GM18499 (cell line): ENCODE measurements at regions not wholly inside any gene's neighbourhood (a gene's known extent, or its start where the extent isn't known, plus 50 kb on each side); places are given as distances from the start of the nearest gene placed in this dataset.

ENCODE experiments used
- ATAC-seq: cut with Tn5 transposase; IDR thresholded peaks from one replicate; pipeline ENCODE4 v1.9.1; 2021; ENCODE audit warnings: moderate number of reproducible peaks; ENCODE audit not compliant: insufficient read depth, unreplicated experiment

DNA sequence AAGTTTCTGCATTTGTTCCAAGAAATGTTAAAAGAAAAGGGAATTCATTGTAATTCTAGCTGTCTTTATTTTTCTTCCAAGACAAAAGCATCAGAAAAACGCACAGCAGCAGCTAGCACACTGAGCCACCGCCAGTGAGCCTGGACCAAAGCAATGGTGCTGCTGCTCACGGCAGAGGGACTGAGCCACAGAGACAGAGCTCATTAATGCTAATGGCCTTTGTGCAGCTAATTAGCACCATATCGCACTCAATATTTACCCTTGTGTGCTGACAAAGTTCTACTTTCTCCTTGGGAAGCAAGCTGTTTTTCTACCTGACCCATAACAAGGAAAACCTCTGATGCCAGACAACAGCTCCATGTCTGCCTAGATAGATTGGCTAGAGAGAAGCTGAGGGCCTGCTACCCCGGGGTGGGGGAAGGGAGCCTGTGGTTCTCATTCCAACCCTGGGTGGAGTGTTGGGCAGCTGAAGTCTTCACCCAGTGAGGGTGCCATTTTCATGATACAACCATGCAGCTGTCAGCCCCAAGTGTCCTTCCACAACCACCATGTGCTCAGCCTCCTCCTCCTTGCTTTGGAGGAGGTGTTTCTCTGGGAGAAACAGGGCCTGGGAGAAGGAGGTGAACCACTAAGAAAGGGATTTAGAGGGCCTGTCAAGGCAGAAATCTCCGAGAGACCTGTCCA is 131.1 kb upstream of the NCAM1 start:
- no peak for ATAC-seq

DNA sequence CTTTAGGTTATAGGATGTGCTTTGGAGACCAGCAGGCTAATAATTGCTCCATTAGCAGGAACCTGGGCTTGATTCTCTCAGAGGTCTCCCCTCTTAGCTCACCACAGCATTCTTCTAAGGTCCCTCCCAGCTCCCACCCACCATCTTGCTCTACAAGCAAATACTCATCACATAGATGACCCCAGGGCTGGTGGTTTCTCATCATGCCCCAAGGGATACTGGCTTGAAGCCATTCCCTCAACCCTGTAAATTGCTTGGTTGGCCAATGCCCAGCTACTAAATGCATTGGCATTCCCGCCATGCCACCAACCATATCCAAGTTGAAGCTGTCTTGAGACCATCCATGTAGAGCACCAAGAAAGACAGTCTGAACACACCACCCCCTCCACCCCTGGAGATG is 130.2 kb upstream of the NCAM1 start:
- ATAC-seq: no peak

DNA sequence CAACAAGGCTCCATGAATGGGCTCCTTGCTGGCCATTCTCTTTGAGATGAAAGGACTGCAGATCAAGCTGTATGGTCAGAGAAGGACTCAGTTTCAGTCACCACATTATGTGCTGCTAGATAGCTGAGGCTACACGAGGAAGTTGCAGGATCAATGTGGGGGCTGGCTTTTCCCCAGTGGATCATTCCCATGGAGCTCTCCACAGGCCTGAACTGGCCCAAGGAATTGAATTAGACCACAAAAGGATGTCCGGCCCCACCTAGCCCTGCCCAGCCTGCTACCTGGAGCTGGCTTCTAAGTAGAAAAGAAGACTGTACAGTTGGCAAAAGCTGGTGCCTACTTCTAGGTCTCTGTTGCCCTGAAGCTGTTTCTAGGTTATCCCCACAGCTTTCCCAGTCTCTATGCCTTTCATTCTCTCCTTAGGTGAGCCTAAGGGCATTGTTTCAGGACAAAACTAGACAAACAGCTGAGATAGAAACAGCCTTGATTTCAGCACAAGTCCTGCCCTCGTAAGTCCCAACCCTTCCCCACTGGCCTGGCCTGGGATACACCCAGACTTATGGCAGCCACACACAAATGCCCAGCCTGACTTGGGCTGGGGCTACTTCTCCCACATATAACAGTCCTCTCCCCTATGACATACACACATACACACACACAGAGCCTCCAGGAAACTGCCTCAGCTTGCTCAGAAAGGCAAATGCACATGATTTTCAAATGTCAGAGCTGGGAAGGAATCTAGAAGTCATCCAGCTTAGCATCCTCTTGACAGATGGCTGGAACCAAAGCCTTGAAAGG is 129.1 kb upstream of the NCAM1 start:
- no peak for ATAC-seq

DNA sequence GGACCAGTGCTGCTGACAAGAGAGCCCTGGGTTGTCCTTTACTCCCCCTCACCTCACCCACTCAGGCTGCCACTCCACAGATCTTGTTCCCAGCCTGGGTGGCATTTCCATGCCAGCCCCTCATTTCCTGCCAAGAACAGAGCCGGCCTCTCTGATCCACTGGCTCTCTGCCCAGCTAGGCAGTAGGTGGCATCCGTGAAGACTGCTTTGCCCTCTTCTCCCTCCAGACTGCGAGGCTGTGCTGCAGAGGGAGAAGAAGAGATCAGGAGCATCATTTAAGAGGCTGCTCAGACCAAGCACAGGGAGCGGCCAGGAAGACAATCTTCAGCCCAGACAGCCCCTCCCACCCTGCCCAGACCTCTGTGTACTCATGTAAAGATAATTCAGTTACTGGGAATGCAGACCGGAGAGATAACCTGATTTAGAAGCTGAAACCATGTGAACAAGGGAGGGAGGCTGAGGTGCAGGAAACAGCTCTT is 126.9 kb upstream of the NCAM1 start:
- no peak for ATAC-seq

DNA sequence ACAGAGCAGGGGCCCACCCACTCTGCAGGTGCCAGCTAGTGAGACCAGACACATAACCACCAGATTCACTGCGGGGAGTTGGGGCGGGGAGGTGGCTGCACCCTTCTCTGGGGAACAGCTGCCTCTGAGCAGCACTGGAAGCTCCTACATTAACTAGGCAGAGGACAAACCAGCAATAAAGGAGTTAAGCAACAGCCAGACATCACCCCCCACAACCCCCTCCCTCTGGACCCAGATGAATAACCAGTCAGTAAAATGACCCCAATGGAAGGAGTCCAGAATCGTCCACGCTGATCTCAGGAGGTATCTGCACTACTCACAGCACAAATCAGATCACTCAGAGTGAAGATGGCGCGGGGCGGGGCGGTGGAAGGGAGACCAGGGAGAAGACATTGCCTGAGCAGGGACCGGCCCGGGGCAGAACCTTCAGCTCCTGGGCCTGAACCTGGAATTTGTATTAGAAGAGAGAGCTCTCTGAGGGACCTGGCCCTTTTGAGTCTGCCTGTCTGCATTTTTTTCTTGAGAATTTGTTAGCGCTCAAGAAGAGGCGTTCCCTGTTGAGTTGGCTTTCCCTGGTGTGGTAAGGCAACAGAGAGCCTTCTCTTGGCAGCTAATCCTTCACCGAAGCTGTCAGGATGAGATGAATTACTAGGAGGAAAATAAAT is 125.5 kb upstream of the NCAM1 start:
- no peak for ATAC-seq

DNA sequence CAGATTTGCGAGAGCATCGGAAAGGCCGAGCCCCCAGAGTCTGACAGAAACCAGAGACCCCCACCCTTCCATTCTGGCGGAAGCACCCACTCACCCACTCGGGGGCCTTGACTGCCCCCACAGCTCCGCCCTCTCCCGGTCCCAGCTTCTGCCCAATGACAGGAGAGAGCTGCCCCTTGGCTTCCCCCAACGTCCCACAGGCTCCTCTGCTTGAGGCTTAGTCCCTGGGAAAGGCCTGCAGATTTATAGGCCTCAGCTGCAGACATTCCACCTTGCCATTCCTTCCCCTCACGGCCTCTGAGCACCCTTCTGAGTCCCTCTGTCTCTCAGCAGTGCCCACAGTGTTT is 125.0 kb upstream of the NCAM1 start:
- no peak for ATAC-seq

DNA sequence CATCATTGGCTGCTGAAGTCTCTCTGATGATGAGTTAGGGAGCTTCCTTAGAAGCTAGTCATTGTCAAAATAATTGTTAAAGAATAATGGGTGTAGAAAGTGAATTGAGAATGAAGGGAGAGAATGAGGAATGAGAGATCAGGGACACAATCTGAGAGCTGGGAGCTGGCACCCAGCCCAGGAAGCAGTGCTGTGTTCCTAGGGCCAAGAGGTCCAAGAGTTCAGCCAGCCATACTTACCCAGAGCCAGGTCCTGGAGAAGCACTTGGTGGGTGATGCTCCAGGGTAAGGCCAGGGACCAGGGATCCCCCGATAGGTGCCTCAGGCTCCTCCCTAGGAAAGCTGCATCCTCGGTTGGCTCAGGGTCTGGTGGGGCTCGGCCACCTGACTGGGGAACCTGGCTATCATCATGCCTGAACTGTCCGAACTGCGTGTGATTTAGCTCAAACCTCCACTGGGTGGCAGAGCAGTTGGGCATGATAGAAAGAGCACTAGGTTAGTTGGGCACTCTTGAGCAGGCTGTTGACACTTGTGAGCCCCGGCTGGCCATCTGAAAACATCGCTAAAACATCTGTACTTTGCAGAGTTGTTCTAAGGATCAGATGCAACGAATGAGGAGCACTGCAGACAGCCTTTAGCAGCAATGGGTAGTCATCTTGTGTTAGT is 123.9 kb upstream of the NCAM1 start:
- ATAC-seq: no peak

DNA sequence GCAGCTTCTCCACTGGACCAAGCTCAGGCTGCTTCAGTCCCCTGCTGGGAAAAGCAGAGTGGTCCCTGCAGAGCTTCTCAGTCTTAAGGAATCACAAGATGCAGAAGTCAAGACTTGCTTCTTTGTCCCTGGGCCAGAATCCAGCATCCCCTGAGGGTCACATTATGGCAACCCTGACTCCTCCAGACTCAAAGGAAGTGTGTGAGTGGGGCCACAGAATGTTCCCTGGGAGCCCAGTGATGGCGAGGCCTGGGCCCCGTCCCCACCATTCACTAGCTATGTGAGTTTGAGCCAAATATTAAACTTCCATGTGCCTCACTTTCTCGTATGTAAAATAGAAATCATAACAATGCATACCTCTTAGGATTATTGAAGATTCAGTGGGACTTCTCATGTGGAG is 122.2 kb upstream of the NCAM1 start:
- ATAC-seq: no peak

DNA sequence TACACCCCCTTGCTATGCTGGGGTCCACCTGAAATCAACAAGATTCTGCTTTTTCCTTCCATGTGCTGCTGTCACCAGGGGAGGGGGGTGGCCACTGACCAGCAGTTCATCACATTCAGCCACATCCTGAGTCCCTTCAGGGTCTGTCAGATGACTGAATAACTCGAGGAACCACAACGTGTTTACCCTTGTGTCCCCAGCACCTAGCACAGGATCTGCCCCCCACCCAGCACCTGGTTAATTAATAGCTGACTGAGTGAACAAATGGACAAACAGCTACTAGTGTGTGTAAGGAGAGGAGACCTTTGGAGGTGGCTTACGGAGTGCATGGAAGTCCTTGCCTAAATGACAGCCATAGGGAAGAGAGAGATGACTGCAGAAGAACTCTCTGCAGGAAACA is 119.5 kb upstream of the NCAM1 start:
- no peak for ATAC-seq

DNA sequence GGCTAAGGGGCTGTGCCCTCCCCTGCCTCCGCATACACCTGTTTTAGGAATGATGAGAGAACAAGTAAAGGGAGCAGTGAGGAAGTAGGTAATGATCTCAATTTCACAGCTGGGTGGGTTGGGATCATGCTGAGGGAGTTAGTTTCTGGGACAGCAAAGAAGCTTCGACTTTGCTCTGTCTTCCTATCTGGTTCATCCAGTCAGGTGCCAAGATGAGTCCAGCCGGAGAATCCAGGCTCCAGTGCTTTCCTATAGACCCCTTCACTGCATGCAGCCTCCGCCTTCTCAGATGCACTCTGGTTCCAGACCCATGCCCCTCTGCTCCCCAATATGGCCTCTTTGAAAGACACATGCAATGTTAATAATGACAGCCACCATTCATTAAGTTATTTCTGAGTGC is 119.1 kb upstream of the NCAM1 start:
- no peak for ATAC-seq

DNA sequence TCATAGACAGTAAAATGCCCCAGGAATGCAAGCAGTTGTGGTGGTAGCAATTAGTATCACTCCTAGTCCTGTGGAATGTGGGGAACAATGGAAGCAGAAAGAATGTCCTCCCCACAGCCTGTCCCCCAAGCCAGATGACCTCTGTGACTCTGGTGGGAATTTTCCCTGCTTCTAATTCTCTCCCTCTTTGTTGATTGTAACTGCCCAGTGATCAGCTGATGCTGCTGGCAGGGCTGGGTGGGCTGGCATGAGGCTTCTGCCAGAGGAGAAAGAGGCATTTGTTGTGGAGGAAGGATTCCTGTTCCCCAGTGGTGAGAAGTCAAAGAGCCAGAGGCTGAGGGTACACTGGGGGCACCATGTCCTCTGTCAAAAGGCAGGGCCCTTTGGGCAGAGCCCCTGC is 116.7 kb upstream of the NCAM1 start:
- no peak for ATAC-seq

DNA sequence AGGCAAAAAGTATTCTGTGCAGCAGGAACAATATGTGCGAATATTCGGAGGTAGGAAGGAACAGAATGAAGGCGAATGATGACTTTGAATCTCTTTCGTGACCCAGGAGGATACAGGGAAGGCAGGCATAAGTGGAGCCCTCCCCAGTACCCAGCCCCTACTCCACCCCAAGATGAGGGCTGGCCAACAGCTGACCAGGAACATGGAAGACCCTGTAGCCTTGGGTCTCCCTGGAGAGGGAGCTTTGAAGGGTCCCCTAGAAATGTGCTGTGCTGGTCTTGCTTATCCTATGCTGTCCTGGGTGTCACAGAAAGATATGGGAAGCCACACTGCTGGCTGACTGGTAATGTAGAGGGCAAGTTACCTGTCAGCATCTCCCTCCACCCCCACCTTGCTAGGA is 113.7 kb upstream of the NCAM1 start:
- ATAC-seq: no peak

DNA sequence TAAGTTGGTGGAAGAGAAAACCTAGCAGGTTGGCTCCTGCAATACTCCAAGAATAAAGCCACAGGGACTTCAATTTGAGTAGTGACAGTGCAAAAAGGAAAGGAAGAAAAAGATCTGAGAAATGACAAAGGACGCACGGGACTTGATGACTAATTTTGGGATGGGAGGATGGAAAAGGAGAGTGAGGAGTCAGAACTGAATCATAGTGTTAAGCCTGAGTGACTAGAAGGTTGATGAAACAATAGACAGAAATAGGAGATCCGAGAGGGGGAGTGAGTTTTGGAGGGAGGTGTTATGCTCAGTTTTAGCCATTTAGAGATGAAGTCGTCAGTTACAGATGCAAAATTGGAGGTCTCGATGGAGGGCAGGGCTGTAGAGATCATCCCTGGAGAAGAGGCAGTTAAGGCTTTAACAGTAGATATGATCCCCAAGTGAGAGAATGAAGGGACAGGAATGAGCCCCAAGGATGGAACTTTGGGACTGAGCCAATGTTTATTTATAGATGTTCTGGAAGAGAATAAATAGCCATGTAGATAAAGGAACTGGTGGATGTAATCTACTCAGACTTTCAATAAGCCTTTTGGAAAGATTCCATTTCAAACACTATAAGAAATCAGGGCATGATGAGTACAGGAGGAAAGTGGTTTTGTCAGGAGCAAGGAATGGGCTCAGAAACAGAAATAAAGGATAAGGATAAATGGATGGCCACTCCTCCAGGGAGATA is 108.9 kb upstream of the NCAM1 start:
- no peak for ATAC-seq

DNA sequence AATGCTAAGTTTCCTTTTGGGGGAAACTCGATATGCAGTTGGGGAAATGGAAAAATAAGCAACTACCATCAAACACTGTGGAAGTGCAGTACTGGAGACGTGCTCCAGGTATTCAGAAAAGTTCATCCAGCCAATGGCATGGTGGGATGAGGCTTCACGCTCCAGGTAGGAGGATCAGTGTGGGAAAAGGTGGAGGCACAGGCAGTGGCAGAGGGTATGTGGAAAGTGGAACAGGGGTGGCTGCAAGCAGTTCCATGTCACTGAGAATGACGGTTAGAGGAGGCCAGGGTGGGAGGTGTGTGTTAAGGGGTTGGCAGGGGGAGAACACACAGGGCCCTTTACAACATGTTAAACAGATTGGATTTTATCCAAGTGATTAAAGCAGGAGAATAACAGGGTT is 105.1 kb upstream of the NCAM1 start:
- no peak for ATAC-seq

DNA sequence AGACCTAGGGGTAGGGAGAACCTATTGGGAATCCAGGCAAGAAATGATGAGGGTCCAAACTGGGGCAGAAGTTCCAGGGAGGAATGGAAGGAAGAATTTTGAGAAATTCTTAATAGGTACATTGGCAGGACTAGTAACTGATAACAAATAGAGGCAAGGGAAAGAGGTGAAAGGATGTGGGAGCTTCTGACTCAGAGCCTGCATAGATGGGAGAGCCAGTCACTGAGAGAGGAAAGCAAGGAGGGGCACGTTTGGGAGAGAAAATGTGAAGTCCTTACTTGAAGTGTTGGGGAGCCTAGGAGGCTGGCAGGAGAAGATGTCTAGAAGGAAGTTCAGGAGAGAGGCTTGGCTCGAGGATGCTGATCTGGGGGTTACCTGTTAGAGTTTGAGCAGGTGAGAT is 104.6 kb upstream of the NCAM1 start:
- no peak for ATAC-seq

DNA sequence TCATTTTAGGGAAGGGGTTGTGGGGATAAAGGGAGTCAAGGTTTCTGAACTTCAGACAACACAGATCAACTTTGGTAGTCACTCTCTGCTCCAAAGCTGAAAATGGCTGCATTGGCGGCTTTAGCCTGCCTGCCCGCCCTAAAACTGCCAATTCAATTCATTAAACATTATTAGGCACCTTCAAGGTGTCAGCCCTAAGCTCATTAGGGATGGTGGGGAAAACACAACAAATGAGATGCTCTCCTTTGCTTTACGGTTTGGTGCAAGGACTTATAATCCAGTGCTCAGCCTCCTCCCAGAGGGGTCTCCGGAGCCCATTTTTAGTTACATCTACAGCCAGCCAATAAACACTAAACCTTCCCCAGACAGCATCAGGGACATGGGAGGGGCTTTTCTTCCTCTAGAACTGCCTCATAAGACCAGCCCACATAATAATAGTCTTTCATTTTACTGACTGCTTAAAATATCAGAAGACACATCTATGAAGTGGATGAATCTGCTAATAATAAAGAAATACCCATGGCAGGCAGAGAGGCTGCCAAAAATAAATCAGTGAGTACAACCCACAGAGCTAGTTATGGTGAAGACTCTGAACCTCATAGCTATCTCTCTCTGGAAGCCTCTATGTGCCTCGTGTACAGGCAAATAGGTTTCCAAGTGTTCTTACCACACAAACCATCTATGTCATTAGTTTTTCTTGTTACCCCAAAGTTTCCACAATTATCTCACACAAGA is 102.8 kb upstream of the NCAM1 start:
- ATAC-seq: no peak

DNA sequence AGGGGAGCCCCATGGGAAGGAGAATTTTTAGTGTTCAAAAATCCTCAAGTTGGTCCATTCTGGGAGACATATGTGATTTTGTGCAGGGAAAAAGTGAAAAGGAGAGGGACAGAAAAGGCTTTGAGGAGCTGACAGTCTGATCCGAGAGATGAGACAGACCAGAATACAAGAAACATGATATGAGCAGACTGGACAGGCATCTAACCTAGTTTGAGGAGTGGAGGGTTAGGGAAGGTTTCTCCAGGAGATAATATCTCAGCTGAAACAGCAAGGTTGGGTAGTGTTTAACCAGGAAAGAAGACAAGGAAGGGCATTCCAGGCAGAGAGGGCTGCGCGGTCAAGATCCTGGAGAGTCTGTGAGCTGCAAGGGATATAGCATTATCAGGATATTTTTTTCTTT is 101.4 kb upstream of the NCAM1 start:
- ATAC-seq: no peak

DNA sequence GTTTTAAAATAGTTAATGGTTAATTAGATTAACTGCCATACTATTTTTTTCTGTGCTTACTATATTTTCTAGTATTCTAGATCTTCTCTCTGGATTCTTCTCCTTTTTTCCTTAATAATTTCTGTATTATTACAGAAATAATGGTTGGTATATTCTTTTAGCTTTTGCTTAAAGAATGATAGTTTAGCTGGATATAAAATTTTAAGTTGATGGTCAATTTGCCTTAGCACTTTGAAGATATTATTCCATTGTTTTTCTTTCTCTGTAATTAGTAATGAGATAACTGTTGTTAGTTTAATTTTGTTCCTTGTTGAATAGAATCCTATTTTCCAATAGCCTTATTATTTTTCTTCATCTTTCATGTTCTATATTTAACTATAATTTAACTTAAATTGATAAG is 99.9 kb upstream of the NCAM1 start:
- no peak for ATAC-seq

DNA sequence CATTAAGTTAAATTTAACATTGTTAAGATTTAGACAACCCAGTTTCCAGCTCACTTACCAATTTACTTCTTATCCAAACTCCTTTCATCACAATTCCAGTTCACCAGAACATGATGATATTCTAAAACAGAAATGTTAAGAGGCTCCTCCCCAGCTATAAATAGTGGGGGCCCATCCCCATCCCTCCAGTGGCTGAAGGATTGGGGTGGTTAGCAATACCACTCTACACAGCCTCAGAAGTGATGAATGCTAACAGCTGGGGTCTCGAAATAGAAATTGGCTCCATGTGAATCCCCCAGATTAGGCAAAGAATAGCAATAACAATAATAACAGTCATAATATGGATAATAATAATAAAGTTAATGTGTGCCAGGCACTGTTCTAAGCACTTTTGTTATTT is 97.9 kb upstream of the NCAM1 start:
- no peak for ATAC-seq

DNA sequence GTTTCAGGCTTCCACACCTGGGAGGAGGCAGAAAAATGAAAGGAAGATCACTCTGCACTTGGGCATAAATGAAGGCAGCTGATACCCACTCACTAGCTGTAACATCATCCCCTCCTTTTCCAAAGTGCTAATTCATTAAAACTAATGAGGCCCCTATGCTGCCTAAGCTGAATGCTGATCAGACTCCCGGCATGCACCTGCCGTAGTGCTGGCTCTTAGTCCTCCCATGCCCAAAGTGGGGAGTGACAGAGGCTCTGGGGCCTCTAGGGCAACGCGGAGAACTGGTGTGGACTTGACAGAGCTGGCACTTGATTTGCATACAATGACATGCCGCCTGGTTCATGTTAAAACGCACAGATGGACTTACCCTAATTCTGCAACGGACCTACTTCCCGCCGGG is 96.5 kb upstream of the NCAM1 start:
- ATAC-seq: no peak
